NCI-H2107 (cell line): ENCODE measurements at regions not wholly inside any gene's neighbourhood (a gene's known extent, or its start where the extent isn't known, plus 50 kb on each side); places are given as distances from the start of the nearest gene placed in this dataset.
"Not testable (repeated sequence)": the region's sequence is repeated elsewhere in the genome, so short reads cannot be mapped to it uniquely, and the experiment has no call there.

Source experiments
- DNase-seq: peaks from one replicate; lab custom pipeline; 2025; lab: John Stamatoyannopoulos, UW

- DNase-seq = peak; percentile 11
Measured at GRCh38 chr20:17873410-17874270, 95.0 kb downstream of the SNX5 start.

- DNase-seq = no peak
Measured at GRCh38 chr20:17872959-17873358, 95.6 kb downstream of the SNX5 start.

- no peak for DNase-seq
Measured at GRCh38 chr20:17872434-17872833, 96.2 kb downstream of the SNX5 start.

GRCh38 chr20:17871886-17872285 lies 96.7 kb downstream of the SNX5 start:
- DNase-seq = no peak

GRCh38 chr20:17871181-17871580 lies 97.4 kb downstream of the SNX5 start:
- DNase-seq = no peak

GRCh38 chr20:17870086-17870740 lies 98.4 kb downstream of the SNX5 start:
- no peak for DNase-seq

GRCh38 chr20:17869295-17869994 lies 99.1 kb downstream of the SNX5 start:
- no peak for DNase-seq

- no peak for DNase-seq
Measured at GRCh38 chr20:17868700-17869231, 99.8 kb downstream of the SNX5 start.

GRCh38 chr20:17868151-17868550 lies 100.4 kb downstream of the SNX5 start:
- DNase-seq = no peak

- no peak for DNase-seq
Measured at GRCh38 chr20:17867131-17867925, 101.3 kb downstream of the SNX5 start.

GRCh38 chr20:17866234-17867001 lies 102.2 kb downstream of the SNX5 start:
- no peak for DNase-seq

GRCh38 chr20:17863577-17864292 lies 104.9 kb downstream of the SNX5 start:
- DNase-seq = no peak

- DNase-seq = no peak
Measured at GRCh38 chr20:17863209-17863576, 105.4 kb downstream of the SNX5 start.

- DNase-seq = no peak
Measured at GRCh38 chr20:17862171-17862570, 106.4 kb downstream of the SNX5 start.

- not testable (repeated sequence) for DNase-seq
Measured at GRCh38 chr20:17861620-17862019, 107.0 kb downstream of the SNX5 start.

GRCh38 chr20:17860301-17861197 lies 108.0 kb downstream of the SNX5 start:
- no peak for DNase-seq

GRCh38 chr20:17859616-17860232 lies 108.9 kb downstream of the SNX5 start:
- DNase-seq = no peak

GRCh38 chr20:17859002-17859615 lies 109.5 kb downstream of the SNX5 start:
- DNase-seq = no peak
